DMS79 treated with DMSO at 0.1 percent for 48 hours (cell line): ENCODE measurements at regions not wholly inside any gene's neighbourhood (a gene's known extent, or its start where the extent isn't known, plus 50 kb on each side); places are given as distances from the start of the nearest gene placed in this dataset.

Source experiments
- DNase-seq: peaks from one replicate; lab custom pipeline; 2025; lab: John Stamatoyannopoulos, UW

GRCh38 chr14:101026341-101026740 is 122.8 kb upstream of the RTL1 start:
- DNase-seq, result no peak

DNA sequence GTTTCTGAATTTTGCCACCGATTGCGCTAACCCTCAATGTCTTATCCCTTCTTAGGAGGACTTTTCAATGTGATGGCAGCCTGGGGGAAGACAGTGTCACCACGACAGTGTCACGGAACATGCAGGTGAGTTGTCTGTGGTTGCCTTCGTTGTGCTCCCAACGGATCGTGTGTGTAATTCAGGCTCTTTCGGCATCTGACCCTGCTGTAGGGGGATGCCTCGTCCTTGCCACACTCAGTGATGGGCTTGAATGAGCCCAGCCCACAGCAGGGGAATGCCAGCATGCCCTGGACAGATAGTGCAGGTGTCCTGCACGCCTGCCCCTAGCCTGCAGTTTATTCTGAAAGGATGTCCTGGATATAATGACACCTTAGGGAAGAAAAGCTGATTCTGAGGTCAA is 123.8 kb upstream of the RTL1 start:
- DNase-seq, result no peak

- no peak for DNase-seq
Measured at GRCh38 chr14:101027966-101028365, 124.4 kb upstream of the RTL1 start.

GRCh38 chr14:101028971-101029667 is 125.6 kb upstream of the RTL1 start:
- peak; percentile 91 for DNase-seq

DNA sequence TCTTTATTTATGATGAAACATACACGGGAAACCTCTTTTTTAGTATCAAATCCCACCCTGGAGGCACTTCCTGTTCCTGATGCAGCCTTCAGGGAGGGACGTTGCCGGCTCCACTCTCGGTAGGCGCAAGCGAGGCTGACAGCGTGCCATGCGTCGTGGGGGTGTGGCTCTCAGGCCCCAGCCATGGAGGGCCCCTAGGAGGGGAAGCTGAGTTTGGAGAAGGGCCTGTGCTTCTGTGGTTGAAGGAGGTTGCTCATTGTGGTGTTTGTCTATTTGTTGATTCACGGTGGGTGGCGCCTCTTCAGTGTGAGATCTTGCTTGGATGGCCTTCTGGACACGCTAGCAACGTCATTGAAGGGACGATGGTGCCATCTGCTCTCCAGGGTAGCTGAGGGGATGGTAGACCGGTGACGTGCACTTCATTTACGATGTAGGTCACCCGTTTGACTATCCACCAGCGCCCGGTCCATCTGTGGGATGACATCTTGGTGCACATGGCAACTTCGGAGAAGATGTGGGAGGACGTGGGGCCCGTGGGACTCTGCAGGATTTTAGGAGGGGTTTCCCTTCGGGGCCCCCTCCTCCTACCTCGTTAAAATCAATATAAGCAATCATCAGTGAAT is 126.3 kb upstream of the RTL1 start:
- DNase-seq, result no peak

DNA sequence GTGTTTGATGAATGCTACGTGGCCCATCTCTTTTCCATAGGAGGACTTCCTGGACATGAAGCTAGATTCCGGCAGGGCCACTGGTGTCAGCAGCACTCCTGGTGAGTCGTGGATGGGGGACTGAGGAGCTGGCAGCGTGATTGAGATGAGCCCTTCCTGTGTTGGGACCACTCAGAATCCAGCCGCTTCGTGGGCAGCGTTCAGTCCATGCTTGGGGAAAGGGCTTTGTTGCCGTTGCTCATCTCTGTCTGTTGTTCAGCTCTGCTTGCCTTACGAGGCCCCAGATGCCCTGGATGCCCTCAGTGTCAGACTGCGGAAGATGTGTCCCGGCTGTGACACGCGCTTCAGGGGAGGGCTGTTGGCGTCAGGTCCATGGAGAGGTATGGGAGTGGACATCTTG is 127.1 kb upstream of the RTL1 start:
- DNase-seq, result no peak

DNA sequence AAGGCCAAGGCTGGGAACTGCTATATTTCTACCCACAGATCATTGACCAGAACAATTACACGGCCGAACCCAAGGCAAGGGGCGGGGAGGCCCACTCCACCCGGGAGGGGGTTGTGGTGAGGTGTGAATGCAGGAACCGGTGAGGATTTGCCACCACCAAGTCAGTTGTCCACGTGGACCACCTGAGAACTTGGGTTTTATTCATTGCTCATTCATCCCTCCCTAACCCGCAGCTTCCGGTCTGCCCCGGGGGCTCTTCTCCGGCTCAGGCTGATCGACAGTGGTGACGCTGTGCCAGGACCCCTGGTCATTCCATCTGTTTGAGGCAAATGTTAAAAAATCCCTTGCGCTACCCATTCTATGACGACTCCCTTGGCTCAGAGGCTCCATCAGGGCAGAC is 127.7 kb upstream of the RTL1 start:
- no peak for DNase-seq

DNA sequence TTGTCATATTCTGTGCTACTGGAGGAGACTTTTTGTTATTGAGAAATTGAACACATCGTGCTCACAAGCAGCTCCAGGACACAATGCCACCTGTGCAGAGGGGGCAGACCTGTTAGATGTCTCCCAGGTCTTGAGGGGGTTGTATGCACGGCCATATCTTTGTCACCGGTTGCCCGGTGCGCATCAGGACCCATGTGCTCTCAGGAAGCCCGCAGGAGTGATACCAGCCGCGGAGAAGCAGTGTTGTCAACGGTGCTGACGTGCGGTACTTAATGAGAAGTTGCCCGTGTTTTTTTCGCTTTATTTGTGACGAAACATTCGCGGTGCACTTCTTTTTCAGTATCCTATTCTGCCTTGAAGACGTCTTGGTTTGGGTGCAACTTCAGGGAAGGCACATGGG is 128.2 kb upstream of the RTL1 start:
- no peak for DNase-seq

DNA sequence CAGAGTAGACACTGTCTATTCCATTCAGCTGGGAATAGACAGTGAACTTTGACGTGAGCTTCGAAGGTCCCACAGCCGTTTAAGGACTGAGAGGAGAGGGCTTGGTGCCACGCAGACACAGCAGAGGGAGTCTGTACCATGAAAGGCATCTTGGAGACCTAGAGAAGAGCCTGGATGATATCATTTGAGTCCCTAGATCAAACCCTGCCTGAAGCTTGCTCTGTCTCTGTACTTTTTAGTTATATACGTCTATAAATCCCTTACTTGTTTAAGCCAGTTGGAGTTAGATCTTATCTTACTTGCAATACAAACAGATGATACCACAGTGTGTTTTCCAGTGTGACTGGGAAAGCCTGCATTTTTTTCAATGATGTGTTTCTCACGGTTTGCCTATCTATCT is 128.9 kb upstream of the RTL1 start:
- DNase-seq, result no peak

- DNase-seq, result no peak
Measured at GRCh38 chr14:101033006-101033405, 129.5 kb upstream of the RTL1 start.

GRCh38 chr14:101033446-101034165 is 130.1 kb upstream of the RTL1 start:
- DNase-seq, result no peak

DNA sequence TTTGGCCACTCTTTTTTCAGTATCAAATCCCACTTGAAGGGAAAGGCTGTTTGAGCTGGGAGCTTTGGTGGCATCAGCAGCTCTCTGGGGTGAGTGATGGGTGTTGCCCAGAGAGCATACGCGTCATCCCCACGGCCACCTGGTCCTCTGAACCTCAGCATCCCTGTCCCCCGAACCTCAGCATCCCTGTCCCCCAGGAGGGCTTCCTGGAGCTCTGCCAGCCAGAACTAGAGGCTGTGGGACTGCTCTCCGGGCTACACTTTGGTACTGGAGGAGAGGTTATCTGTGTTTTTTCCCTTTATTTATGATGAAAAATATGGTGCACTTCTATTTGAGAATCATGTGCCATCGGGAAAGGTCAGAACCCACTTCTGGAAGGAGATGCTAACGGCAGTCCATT is 131.5 kb upstream of the RTL1 start:
- no peak for DNase-seq

DNA sequence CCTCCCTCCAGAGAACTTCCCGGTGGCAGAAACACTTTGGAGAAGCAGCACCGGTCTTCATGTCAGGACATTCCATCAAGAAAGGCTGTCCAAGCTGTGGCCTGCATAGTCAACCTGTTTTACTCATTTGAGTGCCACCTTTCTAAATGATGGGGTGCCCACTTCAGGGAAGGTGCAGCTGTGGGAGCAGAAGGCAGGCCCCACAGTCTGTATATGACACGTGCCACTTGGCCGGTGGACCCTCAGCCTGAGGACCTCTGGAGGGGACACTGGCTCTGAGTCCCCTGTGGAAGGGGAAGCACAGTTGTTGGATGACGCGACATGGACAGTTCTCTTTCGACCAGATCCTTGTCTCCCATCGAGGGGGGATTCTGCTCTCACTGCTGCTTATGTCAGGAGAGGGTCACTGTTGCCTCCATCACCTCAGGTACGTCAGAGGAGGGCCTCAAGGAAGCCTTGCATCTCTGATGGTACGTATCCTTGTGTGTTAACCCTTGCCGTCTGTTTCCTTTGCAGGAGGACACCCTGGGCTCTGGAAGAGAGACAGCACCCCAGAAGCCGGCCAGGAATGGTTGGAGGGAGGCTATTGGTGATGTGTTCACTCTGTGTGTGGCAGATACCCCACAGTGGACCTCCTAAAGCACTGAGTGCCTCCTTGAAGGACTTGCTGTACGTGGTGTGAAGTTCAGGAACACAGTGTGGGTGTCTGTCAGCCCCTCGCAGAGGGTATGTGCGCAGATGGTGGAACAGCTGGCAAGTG is 132.1 kb upstream of the RTL1 start:
- DNase-seq, result no peak

DNA sequence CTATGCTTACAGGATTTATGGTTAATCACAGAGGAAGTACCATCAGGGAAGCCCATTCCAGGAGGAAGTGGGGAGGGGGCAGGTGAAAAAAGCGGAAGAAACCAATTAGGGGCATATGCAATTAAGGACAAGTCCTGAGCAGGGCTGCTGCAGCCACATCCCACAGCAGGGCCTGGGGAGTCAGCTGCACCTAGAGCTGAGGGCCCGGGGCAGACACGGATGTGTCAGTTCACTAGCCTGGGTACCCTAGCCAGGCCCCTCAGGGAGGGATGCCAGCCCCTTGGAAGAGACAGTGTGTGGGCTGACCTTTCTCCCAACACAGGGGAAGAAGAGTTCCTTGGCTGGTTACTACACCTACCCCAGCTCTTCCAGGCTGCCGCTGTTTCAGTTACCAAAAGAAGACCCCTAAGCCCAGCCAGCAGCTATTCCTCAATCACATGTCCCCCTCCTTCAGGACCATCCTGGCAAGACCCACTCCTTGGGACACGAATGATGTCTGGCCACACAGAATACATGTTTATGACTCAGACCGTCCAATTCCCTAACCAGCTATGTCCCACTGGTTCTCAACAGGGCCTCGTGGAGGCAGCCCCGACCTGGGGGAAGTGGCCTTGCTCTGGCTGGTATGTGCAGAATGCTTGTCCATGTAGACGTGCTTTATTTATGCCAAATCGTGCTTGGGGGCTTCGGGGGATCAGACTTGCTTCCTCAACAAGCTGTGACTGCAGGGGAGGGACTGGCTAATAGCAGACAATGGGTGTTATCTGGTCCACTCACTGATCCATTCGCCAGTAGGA is 133.7 kb upstream of the RTL1 start:
- no peak for DNase-seq

GRCh38 chr14:101039031-101039754 is 135.7 kb upstream of the RTL1 start:
- no peak for DNase-seq

- DNase-seq, result no peak
Measured at GRCh38 chr14:101039755-101040138, 136.2 kb upstream of the RTL1 start.

DNA sequence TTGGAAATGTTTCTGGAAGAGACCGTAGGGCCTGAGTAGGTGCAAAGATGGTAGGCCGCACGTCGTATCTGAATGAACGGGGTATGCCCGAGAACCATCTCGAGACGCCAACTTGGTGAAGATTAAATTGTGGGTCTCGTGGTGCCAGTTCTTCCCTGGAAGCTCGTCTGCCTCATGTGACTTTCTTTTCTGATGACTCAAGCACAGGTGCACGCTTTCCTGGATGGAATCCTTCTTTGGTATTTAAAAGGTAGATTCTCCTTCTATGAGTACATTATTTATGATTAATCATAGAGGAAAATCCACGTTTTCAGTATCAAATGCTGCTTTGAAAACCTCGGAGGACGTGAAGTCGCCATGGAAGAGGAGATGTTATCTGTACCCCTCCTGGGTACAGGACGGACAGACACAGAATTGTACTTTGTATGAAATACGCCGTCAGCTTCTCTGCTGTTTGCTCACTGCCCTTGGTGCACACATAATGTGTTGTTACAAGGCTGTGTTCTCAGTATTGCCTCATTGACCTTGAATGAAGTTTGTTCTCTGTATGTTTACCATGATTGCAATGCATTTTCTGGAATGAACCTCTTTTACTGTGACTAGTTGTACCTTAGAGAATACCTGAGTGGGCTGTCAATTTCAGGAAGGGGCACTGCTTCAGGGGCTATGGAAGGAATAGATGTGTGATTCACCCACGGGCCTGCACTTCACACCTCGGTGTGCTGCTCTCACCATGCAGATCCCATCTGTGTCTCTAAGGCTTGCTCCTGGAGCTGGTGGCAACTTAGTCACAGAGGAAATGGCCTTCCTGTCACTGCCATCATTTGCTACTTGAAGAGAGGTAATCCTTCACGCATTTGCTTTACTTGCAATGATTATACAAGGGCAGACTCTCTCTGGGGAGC is 137.3 kb upstream of the RTL1 start:
- no peak for DNase-seq

DNA sequence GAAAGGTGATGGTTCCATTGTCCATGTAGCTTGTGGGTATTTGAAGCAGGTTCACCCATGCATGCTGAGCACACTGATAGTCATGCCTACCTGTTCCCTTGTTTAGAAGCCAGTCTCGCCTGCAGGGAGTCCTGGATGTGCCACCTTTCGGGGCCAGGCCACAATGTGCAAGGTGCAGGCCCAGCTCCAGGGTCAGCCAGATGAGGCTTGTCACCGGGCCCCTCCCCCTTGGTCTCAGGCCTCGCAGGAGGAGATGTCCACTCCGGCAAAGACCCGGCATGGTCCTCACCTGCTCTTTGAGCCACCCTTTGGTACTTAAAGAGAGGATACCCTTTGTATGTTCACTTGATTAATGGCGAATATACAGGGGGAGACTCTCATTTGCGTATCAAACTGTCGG is 140.4 kb upstream of the RTL1 start:
- no peak for DNase-seq

- DNase-seq, result no peak
Measured at GRCh38 chr14:101044741-101045140, 141.2 kb upstream of the RTL1 start.

GRCh38 chr14:101045511-101045910 is 142.0 kb upstream of the RTL1 start:
- DNase-seq, result no peak
